ENCODE measurements at regions not wholly inside any gene's neighbourhood (a gene's known extent, or its start where the extent isn't known, plus 50 kb on each side); places are given as distances from the start of the nearest gene placed in this dataset.

DNA sequence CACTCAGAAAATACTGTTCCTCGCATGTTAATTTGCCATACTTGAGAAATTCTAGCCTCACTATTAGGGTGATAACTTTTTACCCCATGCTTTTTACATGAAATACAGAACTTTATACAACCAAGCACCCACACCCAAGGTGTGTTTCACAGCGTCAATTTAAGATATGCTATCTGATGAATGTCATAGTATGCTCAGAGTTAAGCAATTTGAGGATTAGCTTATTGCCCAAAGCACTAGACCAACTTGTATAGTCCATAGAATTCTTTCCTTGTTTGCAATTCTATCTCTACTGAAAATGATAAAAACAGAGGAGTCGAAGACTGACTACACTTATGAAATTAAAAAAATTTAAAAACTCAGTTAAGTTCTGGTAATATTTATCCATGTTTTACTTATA is 82.1 kb upstream of the CARMIL1 start:
- no CpG with 5 or more reads among the region's 3 CpGs for WGBS (ENCODE audit: insufficient coverage)
- TF ChIP-seq, protein P1, sequence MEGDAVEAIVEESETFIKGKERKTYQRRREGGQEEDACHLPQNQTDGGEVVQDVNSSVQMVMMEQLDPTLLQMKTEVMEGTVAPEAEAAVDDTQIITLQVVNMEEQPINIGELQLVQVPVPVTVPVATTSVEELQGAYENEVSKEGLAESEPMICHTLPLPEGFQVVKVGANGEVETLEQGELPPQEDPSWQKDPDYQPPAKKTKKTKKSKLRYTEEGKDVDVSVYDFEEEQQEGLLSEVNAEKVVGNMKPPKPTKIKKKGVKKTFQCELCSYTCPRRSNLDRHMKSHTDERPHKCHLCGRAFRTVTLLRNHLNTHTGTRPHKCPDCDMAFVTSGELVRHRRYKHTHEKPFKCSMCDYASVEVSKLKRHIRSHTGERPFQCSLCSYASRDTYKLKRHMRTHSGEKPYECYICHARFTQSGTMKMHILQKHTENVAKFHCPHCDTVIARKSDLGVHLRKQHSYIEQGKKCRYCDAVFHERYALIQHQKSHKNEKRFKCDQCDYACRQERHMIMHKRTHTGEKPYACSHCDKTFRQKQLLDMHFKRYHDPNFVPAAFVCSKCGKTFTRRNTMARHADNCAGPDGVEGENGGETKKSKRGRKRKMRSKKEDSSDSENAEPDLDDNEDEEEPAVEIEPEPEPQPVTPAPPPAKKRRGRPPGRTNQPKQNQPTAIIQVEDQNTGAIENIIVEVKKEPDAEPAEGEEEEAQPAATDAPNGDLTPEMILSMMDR (IDR thresholded peaks at IDR 0.05): no peak
- no peak for TF ChIP-seq EZH2 (IDR thresholded peaks at IDR 0.05; ENCODE audit: borderline replicate concordance, insufficient read depth, low read depth, low read length, poor library complexity, severe bottlenecking)
- CTCF ChIA-PET: no interaction called here

DNA sequence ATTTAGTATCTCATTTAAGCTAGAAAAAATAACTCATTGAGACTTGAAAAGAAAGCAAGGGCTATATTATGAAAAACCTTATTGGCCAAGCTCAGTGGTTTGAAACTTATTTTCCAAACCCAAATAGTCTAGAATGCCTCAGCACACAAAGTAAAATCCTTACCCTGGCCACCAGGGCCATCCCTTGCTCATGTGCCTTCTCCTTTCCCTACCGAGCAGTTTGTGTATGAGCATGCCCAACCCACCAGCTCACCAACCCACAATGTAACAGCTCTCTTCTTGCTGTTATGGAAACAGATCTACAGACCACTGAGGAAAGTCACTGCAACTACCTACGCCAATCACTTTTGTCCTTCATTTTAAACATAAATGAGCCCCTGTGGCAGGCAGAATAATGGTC is 79.6 kb upstream of the CARMIL1 start:
- Mint-ChIP-seq H3K27ac (no peak overlapping the region), H3K4me1 (no peaks in the 10 kb centered on the region), H3K27me3 (peaks cover 18% of the 10 kb centered on the region), H3K9me3 (ENCODE audit: insufficient read depth) (no peaks in the 10 kb centered on the region), H3K4me3 (no peak overlapping the region)
- TF ChIP-seq, protein P1 (IDR thresholded peaks at IDR 0.05): no peak
- TF ChIP-seq EZH2 (IDR thresholded peaks at IDR 0.05; ENCODE audit: borderline replicate concordance, insufficient read depth, low read depth, low read length, poor library complexity, severe bottlenecking): no peak
- H3K9me3 ChIP-seq (ENCODE audit: control extremely low read depth in 1 of 3, control insufficient read depth in 2 of 3, insufficient read depth in 1 of 3, low read length in 2 of 3): no peaks in the 10 kb centered on the region
- DNase-seq: no peak
- H3K4me3 ChIP-seq (ENCODE audit: control extremely low read depth in 1 of 5, extremely low read depth in 1 of 5, insufficient read depth in 1 of 5, low read depth in 2 of 5, low read length in 4 of 5): no peak overlapping the region
- no peaks in the 10 kb centered on the region for H4K20me1 ChIP-seq (ENCODE audit: control insufficient read depth, insufficient read depth, low read length, poor library complexity, severe bottlenecking)
- H3K4me2 ChIP-seq (replicated peaks; ENCODE audit: low read depth, low read length, poor library complexity, severe bottlenecking): no peak overlapping the region
- CTCF ChIA-PET: interaction anchor here (0.7 kb wide), 1 partner anchor 360 kb away, joined by 3 read pairs; no protein-coding TSS in a partner anchor
- H3K9ac ChIP-seq (ENCODE audit: low read length): no peak overlapping the region
- H2AFZ ChIP-seq (ENCODE audit: insufficient read depth, low read depth, low read length, poor library complexity, severe bottlenecking): no peak overlapping the region
- H3K4me1 ChIP-seq (ENCODE audit: control insufficient read depth in 2 of 2, insufficient read depth in 2 of 2, low read length in 2 of 2): no peaks in the 10 kb centered on the region
- H3K27ac ChIP-seq (ENCODE audit: low read length in 2 of 2): no peak overlapping the region
- no peaks in the 10 kb centered on the region for H3K36me3 ChIP-seq (replicated peaks in 1 of 2; ENCODE audit: control extremely low read depth in 1 of 2, control insufficient read depth in 1 of 2, extremely low read depth in 1 of 2, insufficient read depth in 2 of 2, low read length in 1 of 2)
- POLR2A ChIA-PET: no interaction called here
- no peaks in the 10 kb centered on the region for H3K27me3 ChIP-seq (replicated peaks in 1 of 4; ENCODE audit: control extremely low read depth in 1 of 4, control insufficient read depth in 3 of 4, insufficient read depth in 4 of 4, low read length in 3 of 4)
- 86% methylated on average over 1 of the region's 2 CpGs for WGBS (ENCODE audit: insufficient coverage)
- ATAC-seq (ENCODE audit: low read depth): no peak
- intact Hi-C loops (cut with micrococcal nuclease): no loop called here
- H3K79me2 ChIP-seq (ENCODE audit: control insufficient read depth, insufficient read depth, low read length): no peaks in the 10 kb centered on the region

More for the DNA sequence above, 82.1 kb upstream of the CARMIL1 start:
- Histone ChIP-seq H3K27me3 (replicated peaks in 1 of 4; ENCODE audit: control extremely low read depth in 1 of 4, control insufficient read depth in 3 of 4, insufficient read depth in 4 of 4, low read length in 3 of 4) (no peaks in the 10 kb centered on the region), H3K27ac (ENCODE audit: low read length in 2 of 2) (no peak overlapping the region), H3K4me3 (ENCODE audit: control extremely low read depth in 1 of 5, extremely low read depth in 1 of 5, insufficient read depth in 1 of 5, low read depth in 2 of 5, low read length in 4 of 5) (no peak overlapping the region), H3K9ac (ENCODE audit: low read length) (no peak overlapping the region), H3K4me1 (ENCODE audit: control insufficient read depth in 2 of 2, insufficient read depth in 2 of 2, low read length in 2 of 2) (no peaks in the 10 kb centered on the region), H2AFZ (ENCODE audit: insufficient read depth, low read depth, low read length, poor library complexity, severe bottlenecking) (no peak overlapping the region), H3K79me2 (ENCODE audit: control insufficient read depth, insufficient read depth, low read length) (no peaks in the 10 kb centered on the region), H4K20me1 (ENCODE audit: control insufficient read depth, insufficient read depth, low read length, poor library complexity, severe bottlenecking) (no peaks in the 10 kb centered on the region), H3K9me3 (ENCODE audit: control extremely low read depth in 1 of 3, control insufficient read depth in 2 of 3, insufficient read depth in 1 of 3, low read length in 2 of 3) (no peaks in the 10 kb centered on the region), H3K4me2 (replicated peaks; ENCODE audit: low read depth, low read length, poor library complexity, severe bottlenecking) (no peak overlapping the region), H3K36me3 (replicated peaks in 1 of 2; ENCODE audit: control extremely low read depth in 1 of 2, control insufficient read depth in 1 of 2, extremely low read depth in 1 of 2, insufficient read depth in 2 of 2, low read length in 1 of 2) (no peaks in the 10 kb centered on the region)
- POLR2A ChIA-PET: no interaction called here
- peaks cover 23% of the 10 kb centered on the region for H3K27me3 Mint-ChIP-seq
- no peak overlapping the region for H3K27ac Mint-ChIP-seq
- H3K4me1 Mint-ChIP-seq: no peaks in the 10 kb centered on the region
- intact Hi-C loops (cut with micrococcal nuclease): no loop called here
- no peak for ATAC-seq (ENCODE audit: low read depth)
- no peaks in the 10 kb centered on the region for H3K9me3 Mint-ChIP-seq (ENCODE audit: insufficient read depth)
- no peak for DNase-seq
- no peak overlapping the region for H3K4me3 Mint-ChIP-seq
